ENCODE measurements at regions not wholly inside any gene's neighbourhood (a gene's known extent, or its start where the extent isn't known, plus 50 kb on each side); places are given as distances from the start of the nearest gene placed in this dataset.
A peak's percentile ranks its signal among the peaks of the same experiment; 100 is the strongest.

- FAIRE-seq (no peak), DNase-seq (ENCODE audit: insufficient read length, low spot score) (no peak)
Measured at GRCh38 chr1:94602802-94603625, 61.5 kb upstream of the F3 start.

DNA sequence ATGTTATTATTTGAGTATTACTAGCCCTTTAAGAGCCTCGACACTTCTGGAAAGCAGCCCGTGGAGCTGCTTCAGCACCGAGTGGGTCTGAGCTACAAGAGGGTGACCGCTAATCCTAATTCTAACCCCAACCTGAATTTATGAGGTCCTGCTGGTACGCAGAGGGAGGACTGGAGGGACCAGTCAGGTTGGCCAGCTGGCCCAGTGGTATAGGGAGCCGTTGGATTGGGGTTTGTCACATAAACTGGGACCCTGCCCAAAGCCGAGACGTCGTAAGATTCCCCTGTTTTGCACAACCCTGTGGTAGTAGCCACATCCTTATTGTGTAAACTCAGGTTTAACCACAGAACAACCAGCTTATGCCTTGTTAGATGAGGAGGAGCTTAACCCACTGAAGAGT, 60.8 kb upstream of the F3 start:
- DNase-seq (ENCODE audit: insufficient read length, low spot score): no peak
- FAIRE-seq: no peak

GRCh38 chr1:94600556-94600955, 59.0 kb upstream of the F3 start:
- no peak for DNase-seq (ENCODE audit: insufficient read length, low spot score)
- no peak for FAIRE-seq

DNA sequence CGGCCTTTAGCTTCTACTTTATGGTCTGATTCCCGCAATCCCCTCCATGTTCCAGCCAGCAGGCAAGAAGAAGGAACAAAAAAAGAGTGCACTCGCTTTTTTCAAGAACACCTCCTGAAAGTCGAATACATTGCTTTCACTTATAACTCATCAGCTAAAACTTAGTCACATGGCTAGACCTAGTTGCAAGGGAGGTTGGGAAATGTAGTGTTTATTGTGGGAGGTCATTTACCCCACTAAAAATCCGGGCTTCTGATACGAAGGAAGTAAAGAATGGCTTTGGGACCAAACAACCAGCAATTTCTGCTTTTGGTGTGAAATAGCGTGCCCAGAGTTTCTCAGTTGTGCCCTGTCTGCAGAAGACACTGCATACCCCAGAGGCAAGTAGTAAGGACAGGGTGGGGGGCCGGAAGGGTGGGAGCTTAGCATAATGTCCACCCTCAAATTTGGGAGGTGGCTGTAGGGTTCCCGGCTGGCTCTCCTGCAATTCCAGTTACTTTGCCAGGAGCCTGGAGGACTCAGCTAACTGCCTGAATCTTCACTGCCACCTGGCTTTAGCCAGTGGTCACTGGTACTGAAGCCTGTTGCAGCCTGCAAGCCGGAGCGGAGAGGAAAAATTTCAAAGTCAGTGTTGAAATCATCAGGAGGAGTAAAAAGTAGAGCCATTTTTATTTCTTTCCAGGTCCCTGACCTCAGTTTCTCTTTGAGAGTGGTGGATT, 57.7 kb upstream of the F3 start:
- peak; percentile 41 for DNase-seq (ENCODE audit: insufficient read length, low spot score)
- FAIRE-seq: no peak

GRCh38 chr1:94597701-94598100, 56.1 kb upstream of the F3 start:
- no peak for FAIRE-seq
- no peak for DNase-seq (ENCODE audit: insufficient read length, low spot score)

GRCh38 chr1:94596260-94596659, 54.7 kb upstream of the F3 start:
- FAIRE-seq (no peak), DNase-seq (ENCODE audit: insufficient read length, low spot score) (no peak)

DNA sequence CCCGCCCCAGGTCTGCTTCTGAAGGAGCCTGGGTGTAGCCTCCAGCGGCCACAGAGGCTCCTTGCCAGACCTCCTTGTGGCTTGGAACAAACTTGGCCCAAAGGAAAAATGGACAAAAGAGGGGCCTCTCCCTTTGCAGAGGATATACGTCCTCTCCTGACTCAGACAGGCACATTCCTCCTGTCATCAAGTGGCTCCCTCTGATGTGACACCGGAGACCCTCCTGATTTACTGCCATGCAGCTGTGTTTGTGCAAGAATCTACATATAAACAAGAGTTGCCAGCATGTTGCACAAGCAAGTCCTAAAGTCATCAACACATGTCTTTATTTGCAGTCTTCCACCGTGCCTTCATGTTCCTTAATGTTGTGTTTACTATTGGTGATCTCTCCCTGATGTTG, 54.1 kb upstream of the F3 start:
- FAIRE-seq (no peak), DNase-seq (ENCODE audit: insufficient read length, low spot score) (no peak)

- no peak for DNase-seq (ENCODE audit: insufficient read length, low spot score)
- FAIRE-seq: no peak
Measured at GRCh38 chr1:94593611-94594010, 52.1 kb upstream of the F3 start.

DNA sequence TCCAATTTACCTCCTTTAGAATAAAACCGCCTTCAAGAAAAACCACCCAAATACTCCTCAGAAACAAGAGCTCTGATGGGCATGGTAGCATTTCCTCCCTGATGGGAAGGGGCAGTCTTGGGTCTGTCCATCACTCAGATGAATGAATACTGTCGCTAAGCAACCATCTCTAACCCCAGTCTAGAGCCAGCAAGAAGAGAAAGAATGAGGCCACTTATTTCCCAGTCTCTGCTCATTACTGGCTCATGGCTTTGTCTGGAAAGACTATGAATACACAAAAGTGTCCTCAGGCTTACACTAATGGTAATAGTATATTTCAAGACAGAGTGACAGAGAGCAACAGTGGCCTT, 51.0 kb upstream of the F3 start:
- DNase-seq (ENCODE audit: insufficient read length, low spot score): no peak
- FAIRE-seq: no peak

DNA sequence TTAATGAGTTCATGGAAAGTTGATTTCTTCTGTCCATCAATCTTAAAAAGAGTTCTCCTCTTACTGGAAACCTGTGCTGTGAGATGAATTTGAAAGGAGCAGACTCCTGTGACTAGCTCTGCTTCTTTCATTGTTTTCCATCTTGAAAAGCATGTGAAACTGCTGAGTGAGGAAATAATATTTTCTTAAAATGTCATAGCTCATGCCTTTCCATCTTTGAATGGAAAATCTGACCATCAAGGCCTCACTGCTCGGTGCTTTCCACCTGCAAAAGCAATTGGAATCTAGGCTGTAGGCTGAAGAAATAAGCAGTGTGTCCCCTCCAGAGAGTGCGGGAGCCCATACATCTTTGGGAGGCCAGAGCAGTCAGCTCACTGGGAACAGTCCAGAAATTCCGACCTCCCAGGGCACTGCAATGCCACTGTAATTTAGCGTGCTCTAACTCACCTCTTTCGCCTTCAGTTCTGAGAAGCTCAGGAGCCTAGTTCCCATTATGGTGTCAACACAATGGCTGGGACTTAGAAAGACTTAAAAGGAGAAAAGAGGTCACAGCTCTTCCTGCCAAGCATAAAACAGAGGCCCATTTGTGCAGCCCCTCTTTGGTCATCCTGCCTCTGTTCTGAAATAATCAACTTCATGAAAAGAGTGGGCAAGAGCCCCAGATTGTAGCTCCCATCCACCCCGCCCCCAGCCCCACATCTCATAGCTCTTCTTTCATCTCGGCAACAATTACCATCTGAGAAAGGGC, 50.4 kb upstream of the F3 start:
- no peak for DNase-seq (ENCODE audit: insufficient read length, low spot score)
- FAIRE-seq: no peak
